NB4 (cell line): ENCODE measurements at regions not wholly inside any gene's neighbourhood (a gene's known extent, or its start where the extent isn't known, plus 50 kb on each side); places are given as distances from the start of the nearest gene placed in this dataset.

Experiments
- DNase-seq: peaks from one replicate; pipeline ENCODE4 v3.0.0; 2010; ENCODE audit warnings: low read depth
- H3K4me3 ChIP-seq: one replicate; pipeline ENCODE4 v1.5.1; 2011; ENCODE audit warnings: mild to moderate bottlenecking, low read depth, low read length, moderate library complexity
- MAX ChIP-seq: IDR thresholded peaks from 2 replicates; pipeline ENCODE4 v1.6.1; 2011; ENCODE audit warnings: low read depth, low read length
- MYC ChIP-seq: IDR thresholded peaks from 2 replicates; pipeline ENCODE4 v1.6.1; 2011; ENCODE audit warnings: low read depth, low read length
- POLR2A ChIP-seq: IDR thresholded peaks from 2 replicates; pipeline ENCODE4 v1.6.1; 2011; ENCODE audit warnings: mild to moderate bottlenecking; ENCODE audit not compliant: insufficient read length; ENCODE audit errors: extremely low read depth
- TF ChIP-seq, protein P1 (sequence below): IDR thresholded peaks from one replicate; pipeline ENCODE4 v1.5.1; 2012; ENCODE audit warnings: low read depth, low read length

DNA sequence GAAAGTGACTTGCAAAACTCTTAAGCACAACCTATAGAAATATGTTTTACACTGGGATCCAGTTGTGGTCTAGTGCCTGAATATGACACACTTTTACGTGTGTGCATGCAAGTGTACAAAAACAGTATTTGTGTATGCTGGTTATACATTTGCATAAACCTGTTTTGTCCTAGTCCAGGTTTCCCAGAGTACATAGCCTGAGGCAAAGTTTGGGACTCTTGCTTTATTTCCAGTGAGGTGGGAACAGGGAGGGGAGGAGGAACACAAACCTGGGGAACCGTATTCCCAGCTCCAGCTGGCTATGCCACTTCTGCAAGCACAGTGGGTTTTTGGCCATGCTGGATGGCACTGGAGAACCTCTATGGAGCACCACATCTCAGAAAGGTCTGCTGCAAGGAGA is 481.1 kb upstream of the HS6ST1 start:
- no peak overlapping the region for H3K4me3 ChIP-seq
- DNase-seq = no peak
- TF ChIP-seq, protein P1, sequence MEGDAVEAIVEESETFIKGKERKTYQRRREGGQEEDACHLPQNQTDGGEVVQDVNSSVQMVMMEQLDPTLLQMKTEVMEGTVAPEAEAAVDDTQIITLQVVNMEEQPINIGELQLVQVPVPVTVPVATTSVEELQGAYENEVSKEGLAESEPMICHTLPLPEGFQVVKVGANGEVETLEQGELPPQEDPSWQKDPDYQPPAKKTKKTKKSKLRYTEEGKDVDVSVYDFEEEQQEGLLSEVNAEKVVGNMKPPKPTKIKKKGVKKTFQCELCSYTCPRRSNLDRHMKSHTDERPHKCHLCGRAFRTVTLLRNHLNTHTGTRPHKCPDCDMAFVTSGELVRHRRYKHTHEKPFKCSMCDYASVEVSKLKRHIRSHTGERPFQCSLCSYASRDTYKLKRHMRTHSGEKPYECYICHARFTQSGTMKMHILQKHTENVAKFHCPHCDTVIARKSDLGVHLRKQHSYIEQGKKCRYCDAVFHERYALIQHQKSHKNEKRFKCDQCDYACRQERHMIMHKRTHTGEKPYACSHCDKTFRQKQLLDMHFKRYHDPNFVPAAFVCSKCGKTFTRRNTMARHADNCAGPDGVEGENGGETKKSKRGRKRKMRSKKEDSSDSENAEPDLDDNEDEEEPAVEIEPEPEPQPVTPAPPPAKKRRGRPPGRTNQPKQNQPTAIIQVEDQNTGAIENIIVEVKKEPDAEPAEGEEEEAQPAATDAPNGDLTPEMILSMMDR = no peak
- no peak for TF ChIP-seq MAX
- TF ChIP-seq POLR2A = no peak
- no peak for TF ChIP-seq MYC

GRCh38 chr2:128801576-128801975 is 482.9 kb upstream of the HS6ST1 start:
- DNase-seq = no peak

DNA sequence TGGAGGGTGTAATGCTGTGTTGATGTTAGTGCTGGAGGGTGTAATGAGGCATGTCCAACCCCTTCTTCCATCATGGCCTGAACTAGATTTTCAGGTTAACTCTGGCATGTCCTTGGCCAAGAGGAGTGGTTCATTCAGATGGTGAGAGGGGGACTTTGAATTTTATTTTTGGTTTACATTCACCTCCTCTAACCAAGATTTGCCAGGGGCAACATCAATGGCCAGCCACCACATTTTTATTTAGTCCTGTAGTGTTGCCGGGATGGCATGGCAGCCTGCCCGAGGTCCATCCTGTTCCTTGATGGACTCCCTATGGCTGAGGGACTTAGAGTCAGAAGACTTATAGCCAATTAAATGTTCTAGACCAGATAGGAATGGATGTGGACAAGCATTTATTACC is 484.6 kb upstream of the HS6ST1 start:
- no peak overlapping the region for H3K4me3 ChIP-seq
- no peak for TF ChIP-seq MAX
- TF ChIP-seq POLR2A = no peak
- TF ChIP-seq, protein P1 = no peak
- no peak for TF ChIP-seq MYC
- DNase-seq = no peak

More at GRCh38 chr2:128801576-128801975, 482.9 kb upstream of the HS6ST1 start:
- H3K4me3 ChIP-seq = no peak overlapping the region
- TF ChIP-seq MAX (no peak), POLR2A (no peak), MYC (no peak)
- TF ChIP-seq, protein P1 = no peak

- TF ChIP-seq MAX (no peak), MYC (no peak), POLR2A (no peak)
- TF ChIP-seq, protein P1 = no peak
- DNase-seq = no peak
- H3K4me3 ChIP-seq = no peak overlapping the region
These were observed 486.6 kb upstream of the HS6ST1 start for GRCh38 chr2:128805237-128805636.

- no peak for TF ChIP-seq MAX
- TF ChIP-seq, protein P1 = no peak
- TF ChIP-seq POLR2A = no peak
- no peak for TF ChIP-seq MYC
- DNase-seq = no peak
- H3K4me3 ChIP-seq = no peak overlapping the region
These were observed 487.2 kb upstream of the HS6ST1 start for GRCh38 chr2:128805918-128806317.

DNA sequence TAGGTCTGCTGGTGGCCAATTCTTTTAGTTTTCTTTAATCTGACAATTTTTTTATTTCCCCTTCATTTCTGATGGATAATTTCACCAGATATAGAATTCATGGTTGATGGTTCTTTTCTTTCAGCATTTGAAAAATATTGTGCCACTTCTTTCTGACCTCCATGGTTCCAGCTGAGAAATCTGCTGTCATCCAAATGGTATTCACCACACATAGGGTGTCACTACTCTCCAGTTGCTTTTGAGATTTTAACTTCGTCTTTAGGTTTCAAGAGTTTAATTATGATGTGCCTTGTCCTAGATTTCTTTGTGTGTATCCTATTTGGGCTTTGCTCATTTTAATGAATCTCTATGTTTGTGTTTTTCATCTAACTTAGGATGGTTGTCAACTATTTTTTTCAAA is 488.6 kb upstream of the HS6ST1 start:
- DNase-seq = no peak
- no peak for TF ChIP-seq MYC
- TF ChIP-seq, protein P1 = no peak
- TF ChIP-seq POLR2A = no peak
- TF ChIP-seq MAX = no peak
- H3K4me3 ChIP-seq = no peak overlapping the region
